A549 (cell line): ENCODE measurements at regions not wholly inside any gene's neighbourhood (a gene's known extent, or its start where the extent isn't known, plus 50 kb on each side); places are given as distances from the start of the nearest gene placed in this dataset.

Source experiments
- ATAC-seq, 2 experiments: fragments of 200-7000 bp in 1 of 2; fragments of >200 bp in 1 of 2; cut with Nextera tagmentation in 1 of 2; cut with Tn5 transposase in 1 of 2; 3 replicates each; pipeline versions ENCODE4 v1.8.0 to v1.9.1; 2018 to 2020; ENCODE audit warnings: mild to moderate bottlenecking in 1 of 2, moderate library complexity in 1 of 2
- CTCF ChIA-PET: fragments of 300-600 bp; sonication (Branson Sonifier 250); formaldehyde crosslinking; extraction: SDS; loops from one replicate; lab custom pipeline; 2021; ENCODE audit warnings: antibody characterized with exemption, inconsistent platforms; lab: Yijun Ruan, JAX
- POLR2A ChIA-PET: fragments of 350-600 bp; formaldehyde crosslinking; extraction: SDS; loops from one replicate; lab custom pipeline; 2021; ENCODE audit warnings: antibody characterized with exemption, inconsistent platforms; lab: Yijun Ruan, JAX
- DNase-seq, 2 experiments: peaks; one replicate each; pipeline versions ENCODE4 v3.0.0 to v3.0.0-alpha.2; 2011 to 2016; ENCODE audit warnings: low read depth in 1 of 2, low spot score in 1 of 2
- FAIRE-seq: peaks from 2 replicates; lab custom pipeline; 2011; peaks lifted over from hg19 to GRCh38; lab: Jason Lieb, UNC
- H3K27ac ChIP-seq, 2 experiments: fragments of >200 bp; sonication (Bioruptor Twin); formaldehyde crosslinking; 3 replicates each; pipeline ENCODE4 v1.5.1; 2016 to 2017
- H3K4me1 ChIP-seq: fragments of >200 bp; sonication (Bioruptor Twin); formaldehyde crosslinking; 3 replicates; pipeline ENCODE4 v1.6.1; 2016
- H3K4me2 ChIP-seq: fragments of >200 bp; sonication (Bioruptor Twin); formaldehyde crosslinking; 3 replicates; pipeline ENCODE4 v1.6.1; 2016
- H3K4me3 ChIP-seq: fragments of >200 bp; sonication (Bioruptor Twin); formaldehyde crosslinking; 3 replicates; pipeline ENCODE4 v1.5.1; 2016
- H3K9me3 ChIP-seq: fragments of >200 bp; sonication (Bioruptor Twin); formaldehyde crosslinking; 3 replicates; pipeline ENCODE4 v1.6.1; 2016
- ATOH8 ChIP-seq: fragments of 250-450 bp; sonication (Bioruptor Pico); IDR thresholded peaks from 2 replicates; pipeline ENCODE4 v1.5.0; 2020; ENCODE audit warnings: low read depth, mild to moderate bottlenecking, moderate library complexity
- CEBPB ChIP-seq, 2 experiments: fragments of >200 bp in 1 of 2; sonication (Bioruptor Twin) in 1 of 2; formaldehyde crosslinking in 1 of 2; IDR thresholded peaks; 2 replicates each; pipeline ENCODE4 v1.6.1; 2012 to 2016
- CHD4 ChIP-seq: fragments of 200-600 bp; sonication (generic); IDR thresholded peaks from 2 replicates; pipeline ENCODE4 v1.6.1; 2016; ENCODE audit warnings: antibody characterized with exemption, mild to moderate bottlenecking, borderline replicate concordance
- E2F6 ChIP-seq: IDR thresholded peaks from 2 replicates; pipeline ENCODE4 v1.6.1; 2012; ENCODE audit warnings: low read depth, borderline replicate concordance
- EHF ChIP-seq: fragments of 250-450 bp; sonication (Bioruptor Pico); IDR thresholded peaks from 2 replicates; pipeline ENCODE4 v1.5.0; 2020; ENCODE audit warnings: mild to moderate bottlenecking
- ELK1 ChIP-seq: fragments of 150-350 bp; IDR thresholded peaks from 2 replicates; pipeline ENCODE4 v1.6.1; 2014; ENCODE audit warnings: low read depth, mild to moderate bottlenecking, low read length
- ESRRA ChIP-seq: fragments of 150-350 bp; IDR thresholded peaks from 2 replicates; pipeline ENCODE4 v1.6.1; 2014; ENCODE audit warnings: mild to moderate bottlenecking, low read length, borderline replicate concordance
- FOSB ChIP-seq: fragments of 250-450 bp; sonication (Bioruptor Pico); IDR thresholded peaks from 2 replicates; pipeline ENCODE4 v1.5.0; 2020; ENCODE audit warnings: mild to moderate bottlenecking, moderate library complexity
- FOSL2 ChIP-seq, 2 experiments: fragments of 450-650 bp in 1 of 2; fragments of >200 bp in 1 of 2; sonication (Bioruptor Twin) in 1 of 2; formaldehyde crosslinking; IDR thresholded peaks; 2 replicates each; pipeline versions ENCODE4 v1.5.0 to v1.6.1; 2016 to 2020; ENCODE audit warnings: mild to moderate bottlenecking in 1 of 2, moderate library complexity in 1 of 2
- FOXS1 ChIP-seq: fragments of 250-450 bp; sonication (Bioruptor Pico); IDR thresholded peaks from 2 replicates; pipeline ENCODE4 v1.5.0; 2020; ENCODE audit warnings: mild to moderate bottlenecking, moderate library complexity
- GATA3 ChIP-seq: IDR thresholded peaks from 2 replicates; pipeline ENCODE4 v1.6.1; 2012; ENCODE audit warnings: borderline replicate concordance
- HDAC2 ChIP-seq: fragments of 200-600 bp; sonication (generic); IDR thresholded peaks from 2 replicates; pipeline ENCODE4 v1.6.1; 2016
- HES2 ChIP-seq: fragments of >200 bp; sonication (Bioruptor Twin); formaldehyde crosslinking; IDR thresholded peaks from 2 replicates; pipeline ENCODE4 v1.6.1; 2016
- JUNB ChIP-seq: fragments of >200 bp; sonication (Bioruptor Twin); formaldehyde crosslinking; IDR thresholded peaks from 2 replicates; pipeline ENCODE4 v1.6.1; 2016
- KDM1A ChIP-seq: fragments of 200-600 bp; sonication (generic); IDR thresholded peaks from 2 replicates; pipeline ENCODE4 v1.6.1; 2016; ENCODE audit warnings: low read depth, mild to moderate bottlenecking
- NFE2L2 ChIP-seq: fragments of 150-350 bp; conservative IDR thresholded peaks from 2 replicates; pipeline ENCODE4 v1.6.1; 2014; ENCODE audit warnings: low read length
- PBX3 ChIP-seq: IDR thresholded peaks from 2 replicates; pipeline ENCODE4 v1.6.1; 2012
- RARB ChIP-seq: fragments of 250-450 bp; sonication (Bioruptor Pico); IDR thresholded peaks from 2 replicates; pipeline ENCODE4 v1.8.0; 2021; ENCODE audit warnings: mild to moderate bottlenecking, moderate library complexity
- REST ChIP-seq: fragments of 200-600 bp; sonication (generic); IDR thresholded peaks from 2 replicates; pipeline ENCODE4 v1.6.1; 2016; ENCODE audit warnings: antibody characterized with exemption, mild to moderate bottlenecking, moderate library complexity
- RFX5 ChIP-seq: fragments of 450-650 bp; IDR thresholded peaks from 2 replicates; pipeline ENCODE4 v1.7.1; 2014; ENCODE audit warnings: antibody characterized with exemption, mild to moderate bottlenecking, moderate library complexity
- TFCP2L1 ChIP-seq: fragments of 250-450 bp; sonication (Bioruptor Pico); IDR thresholded peaks from 2 replicates; pipeline ENCODE4 v1.5.0; 2021; ENCODE audit warnings: mild to moderate bottlenecking
- TP53 ChIP-seq: fragments of 250-450 bp; sonication (Bioruptor Pico); IDR thresholded peaks from 2 replicates; pipeline ENCODE4 v1.5.0; 2021; ENCODE audit warnings: mild to moderate bottlenecking, moderate library complexity
- ZC3H11A ChIP-seq: fragments of 450-650 bp; IDR thresholded peaks from 2 replicates; pipeline ENCODE4 v1.6.1; 2014; ENCODE audit warnings: antibody characterized with exemption, mild to moderate bottlenecking
- WGBS: methylation state at CpG from one replicate; pipeline ENCODE4 v1.1.6; 2017; ENCODE audit errors: missing lambda C conversion rate; 5-methylcytosine and 5-hydroxymethylcytosine counted together

GRCh38 chr12:25835385-25835784 lies 123.1 kb upstream of the RASSF8 start (continued):
- no peak for TF ChIP-seq REST
- no peak for TF ChIP-seq ESRRA
- no peak for TF ChIP-seq FOSL2 (IDR thresholded peaks at IDR 0.05)
- no peak for TF ChIP-seq FOSL2 (CRISPR knock-in tag; IDR thresholded peaks at IDR 0.05)
- TF ChIP-seq RARB (CRISPR knock-in tag): no peak
- TF ChIP-seq E2F6: no peak
- no peak for TF ChIP-seq EHF (CRISPR knock-in tag)
- no peak for TF ChIP-seq HES2
- no peak for TF ChIP-seq ELK1

- no peak overlapping the region for H3K27ac ChIP-seq
- ATAC-seq (no peak), DNase-seq (no peak), FAIRE-seq (no peak)
- ChIA-PET CTCF (no interaction called here), POLR2A (no interaction called here)
- WGBS: 54% methylated on average over 3 of the region's 3 CpGs
- peaks cover 3% of the 10 kb centered on the region; the same call in 1 of the 3 replicates for H3K9me3 ChIP-seq
- H3K4me3 ChIP-seq: no peak overlapping the region
- H3K4me2 ChIP-seq: no peak overlapping the region
- H3K4me1 ChIP-seq: peaks cover 8% of the 10 kb centered on the region
- TF ChIP-seq REST (no peak), KDM1A (no peak), PBX3 (no peak), HDAC2 (no peak), ELK1 (no peak), CEBPB (IDR thresholded peaks at IDR 0.05) (no peak), TFCP2L1 (CRISPR knock-in tag) (no peak), FOSB (CRISPR knock-in tag) (no peak), CHD4 (no peak), GATA3 (no peak), NFE2L2 (no peak), JUNB (no peak), RARB (CRISPR knock-in tag) (no peak), ATOH8 (CRISPR knock-in tag) (no peak), ZC3H11A (no peak), FOXS1 (CRISPR knock-in tag) (no peak), RFX5 (no peak), TP53 (CRISPR knock-in tag) (no peak)
- TF ChIP-seq, all 56 proteins: peak for 0
These were observed 120.5 kb upstream of the RASSF8 start for GRCh38 chr12:25838007-25838406.
